ENCODE measurements at regions not wholly inside any gene's neighbourhood (a gene's known extent, or its start where the extent isn't known, plus 50 kb on each side); places are given as distances from the start of the nearest gene placed in this dataset.
A peak's percentile ranks its signal among the peaks of the same experiment; 100 is the strongest.

DNA sequence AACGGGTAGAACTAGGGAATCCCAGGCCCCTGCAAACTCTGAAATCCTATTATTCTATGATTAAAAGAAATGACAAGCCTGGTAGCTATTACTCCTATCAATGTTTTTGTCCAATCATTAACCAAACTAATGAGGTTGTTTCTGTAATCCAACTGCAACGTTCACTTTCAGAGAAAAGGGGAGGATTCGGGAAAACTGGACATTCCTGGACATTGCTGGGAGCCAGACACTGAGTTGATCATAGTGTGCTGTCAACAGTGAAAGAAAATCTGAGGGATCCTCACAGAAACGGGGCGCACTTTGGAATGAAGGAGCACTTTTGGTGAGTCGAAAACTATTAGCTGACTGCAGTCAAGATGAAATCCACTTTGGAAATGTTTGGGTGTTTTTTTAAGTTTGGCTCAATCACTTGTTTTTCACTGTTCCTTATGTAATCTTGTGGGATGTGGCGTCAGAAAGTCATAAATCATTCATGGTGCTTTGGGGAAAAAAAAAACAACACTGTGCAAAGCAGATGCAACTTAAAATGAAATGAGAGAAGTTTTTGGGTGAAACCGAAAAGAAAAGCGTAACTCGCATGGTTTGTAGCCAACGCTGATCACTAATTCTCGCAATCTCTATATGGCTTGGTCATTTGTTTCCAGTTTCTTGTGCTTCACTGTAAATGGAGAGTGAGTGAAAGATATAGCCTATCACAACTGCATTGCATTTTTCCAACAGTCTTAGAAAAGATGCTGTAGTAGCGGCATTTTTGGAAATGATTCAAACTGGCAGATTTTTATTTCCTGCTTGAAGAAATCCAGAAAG, 51.2 kb upstream of the ADRA1B start:
- Histone ChIP-seq H3K36me3 (no peaks in the 10 kb centered on the region), H3K27ac (no peak overlapping the region), H3K4me3 (no peak overlapping the region), H3K4me1 (no peaks in the 10 kb centered on the region), H3K27me3 (peaks cover 0 to 16% of the 10 kb centered on the region in 2 donors), H3K9me3 (no peaks in the 10 kb centered on the region)
- intact Hi-C loops (cut with DNase I), result no loop called here
- ATAC-seq, result no peak
- peak in 2 of 4 donors; percentile 27 to 37 for DNase-seq
- TF ChIP-seq, protein P1, sequence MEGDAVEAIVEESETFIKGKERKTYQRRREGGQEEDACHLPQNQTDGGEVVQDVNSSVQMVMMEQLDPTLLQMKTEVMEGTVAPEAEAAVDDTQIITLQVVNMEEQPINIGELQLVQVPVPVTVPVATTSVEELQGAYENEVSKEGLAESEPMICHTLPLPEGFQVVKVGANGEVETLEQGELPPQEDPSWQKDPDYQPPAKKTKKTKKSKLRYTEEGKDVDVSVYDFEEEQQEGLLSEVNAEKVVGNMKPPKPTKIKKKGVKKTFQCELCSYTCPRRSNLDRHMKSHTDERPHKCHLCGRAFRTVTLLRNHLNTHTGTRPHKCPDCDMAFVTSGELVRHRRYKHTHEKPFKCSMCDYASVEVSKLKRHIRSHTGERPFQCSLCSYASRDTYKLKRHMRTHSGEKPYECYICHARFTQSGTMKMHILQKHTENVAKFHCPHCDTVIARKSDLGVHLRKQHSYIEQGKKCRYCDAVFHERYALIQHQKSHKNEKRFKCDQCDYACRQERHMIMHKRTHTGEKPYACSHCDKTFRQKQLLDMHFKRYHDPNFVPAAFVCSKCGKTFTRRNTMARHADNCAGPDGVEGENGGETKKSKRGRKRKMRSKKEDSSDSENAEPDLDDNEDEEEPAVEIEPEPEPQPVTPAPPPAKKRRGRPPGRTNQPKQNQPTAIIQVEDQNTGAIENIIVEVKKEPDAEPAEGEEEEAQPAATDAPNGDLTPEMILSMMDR (IDR thresholded peaks at IDR 0.05), result no peak

DNA sequence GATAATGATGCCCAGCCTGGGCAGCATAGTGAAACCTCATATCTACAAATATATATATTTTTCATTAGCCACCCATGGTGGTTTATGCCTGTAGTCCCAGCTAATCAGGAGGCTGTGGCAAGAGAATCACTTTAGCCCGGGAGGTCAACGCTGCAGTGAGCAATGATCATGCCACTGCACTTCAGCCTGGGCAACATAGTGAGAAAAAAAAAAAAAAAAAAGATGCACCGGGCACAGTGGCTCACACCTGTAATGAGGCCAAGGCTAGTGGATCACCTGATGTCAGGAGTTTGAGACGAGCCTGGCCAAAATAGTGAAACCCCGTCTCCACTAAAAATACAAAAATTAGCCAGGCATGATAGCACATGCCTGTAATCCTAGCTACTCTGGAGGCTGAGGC, 50.2 kb upstream of the ADRA1B start:
- no peaks in the 10 kb centered on the region for H3K9me3 ChIP-seq
- H3K27me3 ChIP-seq, result peaks cover 0 to 12% of the 10 kb centered on the region in 2 donors
- H3K27ac ChIP-seq, result no peak overlapping the region
- no peaks in the 10 kb centered on the region for H3K4me1 ChIP-seq
- no peaks in the 10 kb centered on the region for H3K36me3 ChIP-seq
- no peak overlapping the region for H3K4me3 ChIP-seq
- no peak for ATAC-seq
- DNase-seq, result no peak
- TF ChIP-seq, protein P1 (IDR thresholded peaks at IDR 0.05), result no peak
- intact Hi-C loops (cut with DNase I), result no loop called here
